ENCODE measurements at regions not wholly inside any gene's neighbourhood (a gene's known extent, or its start where the extent isn't known, plus 50 kb on each side); places are given as distances from the start of the nearest gene placed in this dataset.

GRCh38 chr18:11251891-11252270, 102.5 kb upstream of the PIEZO2 start:
- intact Hi-C loops (cut with DNase I), result no loop called here

GRCh38 chr18:11251229-11251890, 102.0 kb upstream of the PIEZO2 start:
- intact Hi-C loops (cut with DNase I), result no loop called here
- DNase-seq (ENCODE audit: low spot score in 2 of 2), result no peak
- H3K4me3 ChIP-seq, result no peak overlapping the region
- no peaks in the 10 kb centered on the region for H3K27me3 ChIP-seq
- peaks cover 0 to 2% of the 10 kb centered on the region in 2 donors for H3K4me1 ChIP-seq
- TF ChIP-seq CTCF (IDR thresholded peaks at IDR 0.05), result no peak
- no peak overlapping the region for H3K27ac ChIP-seq
- no peaks in the 10 kb centered on the region for H3K9me3 ChIP-seq
- H3K36me3 ChIP-seq, result no peaks in the 10 kb centered on the region

More at GRCh38 chr18:11251891-11252270, 102.5 kb upstream of the PIEZO2 start:
- Histone ChIP-seq H3K9me3 (no peaks in the 10 kb centered on the region), H3K4me3 (no peak overlapping the region), H3K27me3 (no peaks in the 10 kb centered on the region), H3K27ac (no peak overlapping the region), H3K36me3 (no peaks in the 10 kb centered on the region), H3K4me1 (peaks cover 0 to 2% of the 10 kb centered on the region in 2 donors)
- no peak for DNase-seq (ENCODE audit: low spot score in 2 of 2)
- no peak for TF ChIP-seq CTCF (IDR thresholded peaks at IDR 0.05)

- H3K4me1 ChIP-seq, result peaks cover 0 to 2% of the 10 kb centered on the region in 2 donors
- no peaks in the 10 kb centered on the region for H3K9me3 ChIP-seq
- TF ChIP-seq CTCF (IDR thresholded peaks at IDR 0.05), result no peak
- H3K27me3 ChIP-seq, result no peaks in the 10 kb centered on the region
- intact Hi-C loops (cut with DNase I), result no loop called here
- H3K4me3 ChIP-seq, result no peak overlapping the region
- no peak overlapping the region for H3K27ac ChIP-seq
- H3K36me3 ChIP-seq, result no peaks in the 10 kb centered on the region
- DNase-seq (ENCODE audit: low spot score in 2 of 2), result no peak
These were observed 100.0 kb upstream of the PIEZO2 start for GRCh38 chr18:11249391-11249790.

GRCh38 chr18:11247381-11247970, 98.1 kb upstream of the PIEZO2 start:
- no peak overlapping the region for H3K27ac ChIP-seq
- H3K36me3 ChIP-seq, result no peaks in the 10 kb centered on the region
- no peaks in the 10 kb centered on the region for H3K27me3 ChIP-seq
- no peak for TF ChIP-seq CTCF (IDR thresholded peaks at IDR 0.05)
- no peak overlapping the region for H3K4me3 ChIP-seq
- no peak for DNase-seq (ENCODE audit: low spot score in 2 of 2)
- no peaks in the 10 kb centered on the region for H3K9me3 ChIP-seq
- H3K4me1 ChIP-seq, result peaks cover 0 to 2% of the 10 kb centered on the region in 2 donors
- intact Hi-C loops (cut with DNase I), result no loop called here

GRCh38 chr18:11246495-11247300, 97.3 kb upstream of the PIEZO2 start:
- Histone ChIP-seq H3K9me3 (no peaks in the 10 kb centered on the region), H3K4me3 (no peak overlapping the region), H3K36me3 (no peaks in the 10 kb centered on the region), H3K4me1 (peaks cover 0 to 2% of the 10 kb centered on the region in 2 donors), H3K27me3 (no peaks in the 10 kb centered on the region), H3K27ac (no peak overlapping the region)
- intact Hi-C loops (cut with DNase I), result no loop called here
- DNase-seq (ENCODE audit: low spot score in 2 of 2), result no peak
- no peak for TF ChIP-seq CTCF (IDR thresholded peaks at IDR 0.05)
